ENCODE measurements at regions not wholly inside any gene's neighbourhood (a gene's known extent, or its start where the extent isn't known, plus 50 kb on each side); places are given as distances from the start of the nearest gene placed in this dataset.

GRCh38 chr5:58073243-58073642 is 386.6 kb downstream of the PLK2 start (continued):
- TF ChIP-seq SP1 (IDR thresholded peaks at IDR 0.05; ENCODE audit: low read depth, low read length): no peak

Data from H1 (cell line).